ENCODE measurements at regions not wholly inside any gene's neighbourhood (a gene's known extent, or its start where the extent isn't known, plus 50 kb on each side); places are given as distances from the start of the nearest gene placed in this dataset.

DNA sequence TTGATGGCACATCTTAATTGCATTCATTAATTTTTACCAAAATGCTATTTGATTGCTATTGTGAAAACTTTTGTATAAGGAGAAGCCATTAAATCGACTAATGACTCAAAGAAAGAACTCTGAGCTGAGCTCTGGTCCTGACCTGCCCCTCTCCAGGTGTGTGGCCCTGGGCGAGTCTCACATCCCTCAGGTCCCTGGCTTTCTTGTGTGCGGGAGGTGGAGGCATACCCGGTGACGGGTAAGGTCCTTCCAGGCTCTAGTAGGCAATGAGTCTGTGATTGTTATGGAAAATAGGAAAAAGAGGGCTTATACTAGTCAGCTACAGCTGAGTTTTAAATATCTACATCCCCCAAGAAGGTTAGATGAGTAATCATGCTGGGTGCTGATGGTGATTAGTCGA, 248.1 kb downstream of the GATA3 start:
- H3K36me3 ChIP-seq = no peaks in the 10 kb centered on the region
- no peaks in the 10 kb centered on the region for H3K9me3 ChIP-seq
- no peaks in the 10 kb centered on the region for H3K4me1 ChIP-seq
- no peak overlapping the region for H3K4me3 ChIP-seq
- DNase-seq = no peak
- H3K27me3 ChIP-seq = peaks cover 0 to 23% (median 0%) of the 10 kb centered on the region in 3 donors
- TF ChIP-seq, protein P1, sequence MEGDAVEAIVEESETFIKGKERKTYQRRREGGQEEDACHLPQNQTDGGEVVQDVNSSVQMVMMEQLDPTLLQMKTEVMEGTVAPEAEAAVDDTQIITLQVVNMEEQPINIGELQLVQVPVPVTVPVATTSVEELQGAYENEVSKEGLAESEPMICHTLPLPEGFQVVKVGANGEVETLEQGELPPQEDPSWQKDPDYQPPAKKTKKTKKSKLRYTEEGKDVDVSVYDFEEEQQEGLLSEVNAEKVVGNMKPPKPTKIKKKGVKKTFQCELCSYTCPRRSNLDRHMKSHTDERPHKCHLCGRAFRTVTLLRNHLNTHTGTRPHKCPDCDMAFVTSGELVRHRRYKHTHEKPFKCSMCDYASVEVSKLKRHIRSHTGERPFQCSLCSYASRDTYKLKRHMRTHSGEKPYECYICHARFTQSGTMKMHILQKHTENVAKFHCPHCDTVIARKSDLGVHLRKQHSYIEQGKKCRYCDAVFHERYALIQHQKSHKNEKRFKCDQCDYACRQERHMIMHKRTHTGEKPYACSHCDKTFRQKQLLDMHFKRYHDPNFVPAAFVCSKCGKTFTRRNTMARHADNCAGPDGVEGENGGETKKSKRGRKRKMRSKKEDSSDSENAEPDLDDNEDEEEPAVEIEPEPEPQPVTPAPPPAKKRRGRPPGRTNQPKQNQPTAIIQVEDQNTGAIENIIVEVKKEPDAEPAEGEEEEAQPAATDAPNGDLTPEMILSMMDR (IDR thresholded peaks at IDR 0.05) = no peak
- no peak for TF ChIP-seq POLR2AphosphoS5 (IDR thresholded peaks at IDR 0.05)
- TF ChIP-seq POLR2A (IDR thresholded peaks at IDR 0.05) = no peak
- TF ChIP-seq EP300 (IDR thresholded peaks at IDR 0.05) = no peak
- no peak overlapping the region for H3K27ac ChIP-seq
- intact Hi-C loops (cut with DNase I) = no loop called here
- WGBS, 2 donors = 80 to 88% methylated on average over 6 of the region's 6 CpGs

DNA sequence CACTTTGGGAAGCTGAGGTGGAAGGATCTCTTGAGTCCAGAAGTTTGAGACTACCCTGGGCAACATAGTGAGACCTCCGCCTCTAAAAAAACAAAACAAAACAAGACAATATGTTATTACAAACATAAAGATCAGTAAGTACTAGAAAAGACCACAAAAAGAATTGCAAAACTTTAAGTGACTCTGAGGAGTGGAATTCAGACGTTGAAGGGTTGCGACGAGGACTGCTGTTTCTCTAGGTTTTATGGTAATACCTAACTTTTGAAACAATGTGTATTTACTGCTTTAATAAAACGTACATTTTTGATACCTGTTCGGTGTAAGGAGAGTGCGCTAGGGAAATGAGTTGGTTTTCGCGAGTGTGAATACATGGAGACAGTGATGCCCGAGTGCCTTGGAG, 250.4 kb downstream of the GATA3 start:
- intact Hi-C loops (cut with DNase I) = no loop called here

DNA sequence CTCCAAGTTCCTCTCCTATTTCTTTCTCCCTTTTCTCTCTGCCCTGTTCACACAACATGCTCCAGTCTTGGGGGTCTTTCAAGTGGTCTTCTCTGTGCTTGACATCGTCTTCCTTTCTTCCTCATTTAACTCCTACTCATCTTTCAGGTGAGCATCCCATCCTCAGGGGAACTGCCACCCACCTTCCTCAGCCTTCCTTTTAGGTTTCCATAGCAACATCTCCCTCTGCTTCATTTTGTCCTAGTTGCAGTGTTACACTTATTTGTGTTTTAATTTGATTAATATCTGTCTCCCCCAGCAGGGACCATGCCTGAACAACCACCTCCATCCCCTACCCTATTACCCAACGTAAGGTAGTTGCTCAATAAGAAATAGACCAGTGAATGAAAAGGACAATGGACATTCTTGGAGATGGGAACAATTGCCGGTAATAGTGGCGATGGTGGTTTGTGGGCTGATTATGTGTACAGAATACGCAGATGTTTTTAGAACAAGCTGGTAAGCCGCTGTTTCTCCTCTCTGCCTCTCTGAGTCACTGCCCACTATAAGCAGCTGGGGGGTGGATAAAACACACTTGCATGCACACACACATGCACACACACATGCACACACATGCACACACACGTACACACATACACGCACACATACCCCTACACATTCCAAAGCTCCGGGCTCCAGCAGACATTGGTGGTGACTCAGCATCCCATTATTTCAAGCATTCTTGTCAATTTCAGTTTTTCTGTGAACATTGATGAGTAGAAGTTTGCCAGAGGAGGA, 251.6 kb downstream of the GATA3 start:
- no peak for TF ChIP-seq POLR2A (IDR thresholded peaks at IDR 0.05)
- TF ChIP-seq EP300 (IDR thresholded peaks at IDR 0.05) = no peak
- TF ChIP-seq, protein P1 (IDR thresholded peaks at IDR 0.05) = no peak
- TF ChIP-seq POLR2AphosphoS5 (IDR thresholded peaks at IDR 0.05) = no peak
- Histone ChIP-seq H3K4me3 (no peak overlapping the region), H3K27ac (no peak overlapping the region), H3K27me3 (no peaks in the 10 kb centered on the region), H3K9me3 (no peaks in the 10 kb centered on the region), H3K4me1 (no peaks in the 10 kb centered on the region), H3K36me3 (no peaks in the 10 kb centered on the region)
- no peak for DNase-seq
- WGBS, 2 donors = 86 to 88% methylated on average over 9 of the region's 9 CpGs
- intact Hi-C loops (cut with DNase I) = no loop called here

More for the DNA sequence above, 250.4 kb downstream of the GATA3 start:
- Histone ChIP-seq H3K27me3 (peaks cover 0 to 2% (median 0%) of the 10 kb centered on the region in 3 donors), H3K9me3 (no peaks in the 10 kb centered on the region), H3K4me3 (no peak overlapping the region), H3K4me1 (no peaks in the 10 kb centered on the region), H3K36me3 (no peaks in the 10 kb centered on the region), H3K27ac (no peak overlapping the region)
- WGBS, 2 donors = 91% methylated on average over 10 of the region's 10 CpGs
- TF ChIP-seq POLR2A (IDR thresholded peaks at IDR 0.05) = no peak
- TF ChIP-seq EP300 (IDR thresholded peaks at IDR 0.05) = no peak
- no peak for TF ChIP-seq POLR2AphosphoS5 (IDR thresholded peaks at IDR 0.05)
- TF ChIP-seq, protein P1 (IDR thresholded peaks at IDR 0.05) = no peak
- DNase-seq = no peak

DNA sequence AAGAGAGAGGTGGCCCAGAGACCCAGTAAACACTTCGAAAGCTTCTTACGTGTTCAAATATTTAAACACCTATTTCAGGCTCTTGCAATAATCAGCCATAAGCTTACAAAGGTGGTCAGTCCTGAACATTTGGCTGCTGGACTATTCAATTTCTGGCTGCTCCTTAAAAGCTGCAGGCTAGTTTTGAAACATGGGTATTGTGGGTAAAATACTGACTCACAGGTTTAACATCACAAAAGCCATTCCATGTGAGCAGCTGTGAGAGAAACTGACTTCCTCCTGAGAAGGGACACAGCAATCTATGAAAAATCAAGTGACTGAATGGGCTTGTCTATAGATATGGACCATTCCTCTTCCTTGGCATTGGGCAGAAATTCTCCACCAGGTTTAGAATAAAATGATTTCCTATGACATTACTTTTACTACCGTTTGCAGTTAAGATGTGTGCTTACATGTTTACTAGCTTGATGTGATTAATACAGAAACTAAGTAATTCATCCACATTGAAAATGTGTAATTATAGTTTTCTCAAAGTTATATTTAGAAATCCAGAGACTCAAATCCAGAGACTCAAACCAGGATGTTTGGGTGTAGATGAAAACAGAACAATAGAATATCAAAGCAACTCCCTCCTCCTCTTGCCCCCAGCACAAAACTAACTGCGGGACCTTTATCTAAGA, 252.3 kb downstream of the GATA3 start:
- Histone ChIP-seq H3K9me3 (no peaks in the 10 kb centered on the region), H3K27ac (no peak overlapping the region), H3K27me3 (no peaks in the 10 kb centered on the region), H3K36me3 (no peaks in the 10 kb centered on the region), H3K4me1 (no peaks in the 10 kb centered on the region), H3K4me3 (no peak overlapping the region)
- DNase-seq = no peak
- intact Hi-C loops (cut with DNase I) = no loop called here
- TF ChIP-seq, protein P1 (IDR thresholded peaks at IDR 0.05) = no peak
- TF ChIP-seq POLR2A (IDR thresholded peaks at IDR 0.05) = no peak
- no peak for TF ChIP-seq EP300 (IDR thresholded peaks at IDR 0.05)
- no peak for TF ChIP-seq POLR2AphosphoS5 (IDR thresholded peaks at IDR 0.05)
- 66 to 78% methylated on average over 4 of the region's 4 CpGs for WGBS, 2 donors
